Caco-2 (cell line): ENCODE measurements at regions not wholly inside any gene's neighbourhood (a gene's known extent, or its start where the extent isn't known, plus 50 kb on each side); places are given as distances from the start of the nearest gene placed in this dataset.

Experiments
- BruUV-seq: library from RNA; stranded (reverse); fragments of 400-500 nt; replicated peaks from 2 replicates; lab custom pipeline; 2021; lab: Mats Ljungman, UMichigan
- CTCF ChIA-PET: fragments of 300-600 bp; sonication (Branson Sonifier 250); formaldehyde crosslinking; loops from one replicate; lab custom pipeline; 2022; ENCODE audit warnings: antibody characterized with exemption; lab: Charles Lee
- POLR2A ChIA-PET: fragments of 300-600 bp; sonication (Branson Sonifier 250); formaldehyde crosslinking; loops from one replicate; lab custom pipeline; 2022; ENCODE audit warnings: antibody characterized with exemption; lab: Charles Lee
- DNase-seq, 2 experiments: peaks; one replicate each; pipeline versions ENCODE4 v3.0.0 to v3.0.0-alpha.2; 2020 to 2022
- H3K27me3 ChIP-seq: replicated peaks from 2 replicates; pipeline ENCODE4 v1.6.0; 2011; ENCODE audit warnings: low read length; ENCODE audit not compliant: control insufficient read depth, insufficient read depth
- H3K36me3 ChIP-seq: 2 replicates; pipeline ENCODE4 v1.5.1; 2011; ENCODE audit warnings: low read length; ENCODE audit not compliant: control insufficient read depth, insufficient read depth
- H3K4me1 ChIP-seq: fragments of 250-450 bp; sonication (Bioruptor Pico); 2 replicates; pipeline ENCODE4 v1.5.1; 2020; ENCODE audit warnings: mild to moderate bottlenecking
- H3K4me3 ChIP-seq: 2 replicates; pipeline ENCODE4 v1.5.1; 2011; ENCODE audit warnings: low read depth, mild to moderate bottlenecking, control low read depth, low read length
- H3K9me3 ChIP-seq: fragments of 250-450 bp; sonication (Bioruptor Pico); 2 replicates; pipeline ENCODE4 v1.5.1; 2020; ENCODE audit warnings: mild to moderate bottlenecking, moderate library complexity
- H3K27ac Mint-ChIP-seq: one replicate; pipeline ENCODE4 v1.8.0; 2022; ENCODE audit warnings: mixed read lengths; ENCODE audit not compliant: unreplicated experiment
- H3K27me3 Mint-ChIP-seq: one replicate; pipeline ENCODE4 v1.8.0; 2022; ENCODE audit warnings: mixed read lengths; ENCODE audit not compliant: insufficient read depth, unreplicated experiment
- H3K36me3 Mint-ChIP-seq: one replicate; pipeline ENCODE4 v1.8.0; 2022; ENCODE audit warnings: mild to moderate bottlenecking, mixed read lengths; ENCODE audit not compliant: insufficient read depth, unreplicated experiment
- H3K4me1 Mint-ChIP-seq: one replicate; pipeline ENCODE4 v1.8.0; 2022; ENCODE audit warnings: low read depth, mixed read lengths; ENCODE audit not compliant: unreplicated experiment
- H3K4me3 Mint-ChIP-seq: one replicate; pipeline ENCODE4 v1.8.0; 2022; ENCODE audit warnings: mild to moderate bottlenecking, moderate library complexity, mixed read lengths; ENCODE audit not compliant: unreplicated experiment
- H3K9me3 Mint-ChIP-seq: one replicate; pipeline ENCODE4 v1.8.0; 2022; ENCODE audit warnings: mixed read lengths; ENCODE audit not compliant: unreplicated experiment
- intact Hi-C: fragments of 100-400 bp; cut with micrococcal nuclease; formaldehyde crosslinking; loops from one replicate; pipeline ENCODE4 v1.10.0; 2022; ENCODE audit not compliant: unreplicated experiment
- TF ChIP-seq, protein P1 (sequence below), 2 experiments: fragments of 200-600 bp in 1 of 2; IDR thresholded peaks; 1 replicate in 1 of 2; 2 replicates in 1 of 2; pipeline versions ENCODE4 v1.5.1 to v1.8.0; 2011 to 2022; ENCODE audit warnings: antibody characterized with exemption in 1 of 2, control low read depth in 1 of 2, inconsistent platforms in 1 of 2, low read depth in 1 of 2, low read length in 1 of 2, mild to moderate bottlenecking in 1 of 2, moderate library complexity in 1 of 2; ENCODE audit not compliant: insufficient read depth in 1 of 2, severe bottlenecking in 1 of 2, unreplicated experiment in 1 of 2

DNA sequence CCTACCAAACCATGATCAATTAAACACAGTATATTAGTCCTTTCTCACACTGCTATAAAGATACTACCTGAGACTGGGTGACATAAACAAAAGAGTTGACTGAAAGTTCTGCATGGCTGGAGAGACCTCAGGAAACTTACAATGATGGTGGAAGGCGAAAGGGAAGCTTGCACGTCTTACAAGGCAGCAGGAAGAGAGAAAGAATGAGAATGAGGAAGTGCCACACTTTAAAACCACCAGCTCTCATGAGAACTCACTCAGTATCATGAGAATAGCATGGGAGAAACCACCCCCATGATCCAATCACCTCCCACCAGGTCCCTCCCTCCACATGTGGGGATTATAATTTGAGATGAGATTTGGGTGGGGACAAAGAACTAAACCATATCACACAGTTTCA, 324.9 kb upstream of the ZNF507 start:
- no peaks in the 10 kb centered on the region for H3K27me3 ChIP-seq
- Mint-ChIP-seq H3K27ac (no peak overlapping the region), H3K4me3 (no peak overlapping the region), H3K9me3 (peaks cover 10% of the 10 kb centered on the region), H3K4me1 (no peaks in the 10 kb centered on the region), H3K36me3 (no peaks in the 10 kb centered on the region), H3K27me3 (peaks cover 3% of the 10 kb centered on the region)
- H3K9me3 ChIP-seq: peaks cover 6% of the 10 kb centered on the region; the same call in 1 of the 2 replicates
- CTCF ChIA-PET: no interaction called here
- H3K36me3 ChIP-seq: no peaks in the 10 kb centered on the region
- POLR2A ChIA-PET: no interaction called here
- H3K4me3 ChIP-seq: no peak overlapping the region
- intact Hi-C loops: no loop called here
- no peak for DNase-seq
- no peaks in the 10 kb centered on the region for H3K4me1 ChIP-seq
- TF ChIP-seq, protein P1, sequence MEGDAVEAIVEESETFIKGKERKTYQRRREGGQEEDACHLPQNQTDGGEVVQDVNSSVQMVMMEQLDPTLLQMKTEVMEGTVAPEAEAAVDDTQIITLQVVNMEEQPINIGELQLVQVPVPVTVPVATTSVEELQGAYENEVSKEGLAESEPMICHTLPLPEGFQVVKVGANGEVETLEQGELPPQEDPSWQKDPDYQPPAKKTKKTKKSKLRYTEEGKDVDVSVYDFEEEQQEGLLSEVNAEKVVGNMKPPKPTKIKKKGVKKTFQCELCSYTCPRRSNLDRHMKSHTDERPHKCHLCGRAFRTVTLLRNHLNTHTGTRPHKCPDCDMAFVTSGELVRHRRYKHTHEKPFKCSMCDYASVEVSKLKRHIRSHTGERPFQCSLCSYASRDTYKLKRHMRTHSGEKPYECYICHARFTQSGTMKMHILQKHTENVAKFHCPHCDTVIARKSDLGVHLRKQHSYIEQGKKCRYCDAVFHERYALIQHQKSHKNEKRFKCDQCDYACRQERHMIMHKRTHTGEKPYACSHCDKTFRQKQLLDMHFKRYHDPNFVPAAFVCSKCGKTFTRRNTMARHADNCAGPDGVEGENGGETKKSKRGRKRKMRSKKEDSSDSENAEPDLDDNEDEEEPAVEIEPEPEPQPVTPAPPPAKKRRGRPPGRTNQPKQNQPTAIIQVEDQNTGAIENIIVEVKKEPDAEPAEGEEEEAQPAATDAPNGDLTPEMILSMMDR (IDR thresholded peaks at IDR 0.05; ENCODE audit: insufficient read depth in 1 of 2, low read depth in 1 of 2, low read length in 1 of 2, severe bottlenecking in 1 of 2, unreplicated experiment in 1 of 2): no peak
- BruUV-seq: no TSS peak

- Mint-ChIP-seq H3K27ac (no peak overlapping the region), H3K36me3 (no peaks in the 10 kb centered on the region), H3K4me1 (no peaks in the 10 kb centered on the region), H3K27me3 (peaks cover 3% of the 10 kb centered on the region), H3K4me3 (no peak overlapping the region), H3K9me3 (peaks cover 10% of the 10 kb centered on the region)
- Histone ChIP-seq H3K9me3 (peaks cover 6% of the 10 kb centered on the region; the same call in 1 of the 2 replicates), H3K27me3 (no peaks in the 10 kb centered on the region), H3K4me3 (no peak overlapping the region), H3K4me1 (no peaks in the 10 kb centered on the region), H3K36me3 (no peaks in the 10 kb centered on the region)
- intact Hi-C loops: no loop called here
- DNase-seq: no peak
- POLR2A ChIA-PET: no interaction called here
- TF ChIP-seq, protein P1 (IDR thresholded peaks at IDR 0.05; ENCODE audit: insufficient read depth in 1 of 2, low read depth in 1 of 2, low read length in 1 of 2, severe bottlenecking in 1 of 2, unreplicated experiment in 1 of 2): no peak
- BruUV-seq: no TSS peak
- CTCF ChIA-PET: no interaction called here
Observed at GRCh38 chr19:32022044-32022640, 323.3 kb upstream of the ZNF507 start.

- no peak for DNase-seq
- ChIA-PET CTCF (no interaction called here), POLR2A (no interaction called here)
- Histone ChIP-seq H3K9me3 (peaks cover 6% of the 10 kb centered on the region; the same call in 1 of the 2 replicates), H3K27me3 (no peaks in the 10 kb centered on the region), H3K4me3 (no peak overlapping the region), H3K4me1 (no peaks in the 10 kb centered on the region), H3K36me3 (no peaks in the 10 kb centered on the region)
- Mint-ChIP-seq H3K27ac (no peak overlapping the region), H3K36me3 (no peaks in the 10 kb centered on the region), H3K4me1 (no peaks in the 10 kb centered on the region), H3K27me3 (peaks cover 3% of the 10 kb centered on the region), H3K4me3 (no peak overlapping the region), H3K9me3 (peaks cover 10% of the 10 kb centered on the region)
- no TSS peak for BruUV-seq
- intact Hi-C loops: no loop called here
- TF ChIP-seq, protein P1 (IDR thresholded peaks at IDR 0.05; ENCODE audit: insufficient read depth in 1 of 2, low read depth in 1 of 2, low read length in 1 of 2, severe bottlenecking in 1 of 2, unreplicated experiment in 1 of 2): no peak
Observed at GRCh38 chr19:32022731-32023563, 322.5 kb upstream of the ZNF507 start.
